PFSK-1 (cell line): ENCODE measurements at regions not wholly inside any gene's neighbourhood (a gene's known extent, or its start where the extent isn't known, plus 50 kb on each side); places are given as distances from the start of the nearest gene placed in this dataset.

Experiments used
- POLR2AphosphoS5 ChIP-seq: IDR thresholded peaks from 2 replicates; pipeline ENCODE4 v1.6.1; 2012; ENCODE audit warnings: low read depth, mild to moderate bottlenecking, control low read depth, low read length, moderate library complexity
- REST ChIP-seq, 2 experiments: IDR thresholded peaks; 2 replicates each; pipeline versions ENCODE4 v1.6.1 to v1.8.0; 2011 to 2012; ENCODE audit warnings: low read depth in 2 of 2, low read length in 2 of 2, control low read depth in 1 of 2, inconsistent platforms in 1 of 2, mild to moderate bottlenecking in 1 of 2, moderate library complexity in 1 of 2; ENCODE audit not compliant: insufficient read depth in 1 of 2
- SIN3A ChIP-seq: IDR thresholded peaks from 2 replicates; pipeline ENCODE4 v1.6.1; 2012; ENCODE audit warnings: mild to moderate bottlenecking, low read length, moderate library complexity, borderline replicate concordance; ENCODE audit not compliant: insufficient read depth

GRCh38 chr11:81444297-81444696 is 1289.4 kb downstream of the FAM181B start:
- TF ChIP-seq REST (IDR thresholded peaks at IDR 0.05; ENCODE audit: insufficient read depth in 1 of 2, low read depth in 2 of 2, low read length in 2 of 2) (no peak), POLR2AphosphoS5 (no peak), SIN3A (no peak)
